ENCODE measurements at regions not wholly inside any gene's neighbourhood (a gene's known extent, or its start where the extent isn't known, plus 50 kb on each side); places are given as distances from the start of the nearest gene placed in this dataset.
"Not testable (repeated sequence)": the region's sequence is repeated elsewhere in the genome, so short reads cannot be mapped to it uniquely, and the experiment has no call there.

- TF ChIP-seq, protein P1, sequence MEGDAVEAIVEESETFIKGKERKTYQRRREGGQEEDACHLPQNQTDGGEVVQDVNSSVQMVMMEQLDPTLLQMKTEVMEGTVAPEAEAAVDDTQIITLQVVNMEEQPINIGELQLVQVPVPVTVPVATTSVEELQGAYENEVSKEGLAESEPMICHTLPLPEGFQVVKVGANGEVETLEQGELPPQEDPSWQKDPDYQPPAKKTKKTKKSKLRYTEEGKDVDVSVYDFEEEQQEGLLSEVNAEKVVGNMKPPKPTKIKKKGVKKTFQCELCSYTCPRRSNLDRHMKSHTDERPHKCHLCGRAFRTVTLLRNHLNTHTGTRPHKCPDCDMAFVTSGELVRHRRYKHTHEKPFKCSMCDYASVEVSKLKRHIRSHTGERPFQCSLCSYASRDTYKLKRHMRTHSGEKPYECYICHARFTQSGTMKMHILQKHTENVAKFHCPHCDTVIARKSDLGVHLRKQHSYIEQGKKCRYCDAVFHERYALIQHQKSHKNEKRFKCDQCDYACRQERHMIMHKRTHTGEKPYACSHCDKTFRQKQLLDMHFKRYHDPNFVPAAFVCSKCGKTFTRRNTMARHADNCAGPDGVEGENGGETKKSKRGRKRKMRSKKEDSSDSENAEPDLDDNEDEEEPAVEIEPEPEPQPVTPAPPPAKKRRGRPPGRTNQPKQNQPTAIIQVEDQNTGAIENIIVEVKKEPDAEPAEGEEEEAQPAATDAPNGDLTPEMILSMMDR (IDR thresholded peaks at IDR 0.05) = not testable (repeated sequence)
- not testable (repeated sequence) for TF ChIP-seq ZFX (IDR thresholded peaks at IDR 0.05; ENCODE audit: borderline replicate concordance)
Observed at GRCh38 chr1:181893150-181893549, 168.4 kb downstream of the ZNF648 start.

All from 22Rv1 (cell line).